K562 (cell line): ENCODE measurements at regions not wholly inside any gene's neighbourhood (a gene's known extent, or its start where the extent isn't known, plus 50 kb on each side); places are given as distances from the start of the nearest gene placed in this dataset.

Source experiments
- ARID4B ChIP-seq: sonication (generic); formaldehyde crosslinking; IDR thresholded peaks from 2 replicates; pipeline ENCODE4 v1.8.0; 2022; ENCODE audit warnings: mild to moderate bottlenecking, missing genetic modification reagents
- CTCF ChIP-seq, 3 experiments: IDR thresholded peaks in 2 of 3; conservative IDR thresholded peaks in 1 of 3; 2 replicates each; pipeline ENCODE4 v1.5.1; 2011 to 2012; ENCODE audit warnings: low read length in 3 of 3, mild to moderate bottlenecking in 3 of 3, control low read depth in 2 of 3, improper control_type of control experiment in 1 of 3, inconsistent platforms in 1 of 3, low read depth in 1 of 3, mixed read lengths in 1 of 3, moderate library complexity in 1 of 3; ENCODE audit not compliant: insufficient read depth in 2 of 3
- ETV6 ChIP-seq, 3 experiments: fragments of 150-350 bp in 1 of 3; sonication (generic) in 1 of 3; formaldehyde crosslinking in 1 of 3; IDR thresholded peaks; 2 replicates each; pipeline versions ENCODE4 v1.6.1 to v1.8.0; 2014 to 2022; ENCODE audit warnings: borderline replicate concordance in 2 of 3, low read depth in 2 of 3, antibody characterized with exemption in 1 of 3, low read length in 1 of 3, mild to moderate bottlenecking in 1 of 3, missing genetic modification reagents in 1 of 3
- FOS ChIP-seq: IDR thresholded peaks from 3 replicates; pipeline ENCODE4 v1.6.1; 2011; ENCODE audit not compliant: insufficient read length; ENCODE audit errors: extremely low read depth
- GABPB2 ChIP-seq: fragments of 250-450 bp; sonication (Bioruptor Pico); conservative IDR thresholded peaks from 2 replicates; pipeline ENCODE4 v1.5.1; 2021; ENCODE audit warnings: mild to moderate bottlenecking
- MTA1 ChIP-seq: fragments of 450-650 bp; IDR thresholded peaks from 2 replicates; pipeline ENCODE4 v1.6.1; 2017; ENCODE audit warnings: borderline replicate concordance
- POLR2A ChIP-seq: fragments of 450-650 bp; conservative IDR thresholded peaks from 2 replicates; pipeline ENCODE4 v1.6.1; 2016
- PREB ChIP-seq: sonication (generic); formaldehyde crosslinking; IDR thresholded peaks from 2 replicates; pipeline ENCODE4 v1.8.1; 2023; ENCODE audit warnings: mild to moderate bottlenecking, missing genetic modification reagents
- ZNF740 ChIP-seq, 3 experiments: fragments of 200-800 bp in 1 of 3; sonication (Bioruptor generic) in 1 of 3; sonication (generic) in 1 of 3; formaldehyde crosslinking in 1 of 3; IDR thresholded peaks; 2 replicates each; pipeline versions ENCODE4 v1.6.1 to v1.8.0; 2016 to 2022; ENCODE audit warnings: mild to moderate bottlenecking in 2 of 3, missing compliant biosample characterization in 2 of 3, missing genetic modification characterization in 2 of 3, missing genetic modification reagents in 1 of 3

GRCh38 chr2:40773291-40773690 lies 321.4 kb upstream of the SLC8A1 start:
- TF ChIP-seq GABPB2 (CRISPR knock-in tag) (no peak), MTA1 (no peak), PREB (CRISPR knock-in tag) (no peak), CTCF (IDR thresholded peaks at IDR 0.05 in 2 of 3, conservative IDR thresholded peaks at IDR 0.05 in 1 of 3; ENCODE audit: insufficient read depth in 2 of 3, low read depth in 1 of 3, low read length in 3 of 3) (no peak), POLR2A (no peak), ZNF740 (CRISPR knock-in tag; IDR thresholded peaks at IDR 0.05) (no peak), ZNF740 (tag; IDR thresholded peaks at IDR 0.05) (no peak), ARID4B (no peak), FOS (no peak), ETV6 (IDR thresholded peaks at IDR 0.05; ENCODE audit: borderline replicate concordance in 1 of 2, low read depth in 2 of 2, low read length in 1 of 2) (no peak), ETV6 (CRISPR knock-in tag; IDR thresholded peaks at IDR 0.05; ENCODE audit: borderline replicate concordance) (no peak)
